HEK293 (cell line): ENCODE measurements at regions not wholly inside any gene's neighbourhood (a gene's known extent, or its start where the extent isn't known, plus 50 kb on each side); places are given as distances from the start of the nearest gene placed in this dataset.

ENCODE experiments used
- CTCF ChIA-PET: fragments of 350-600 bp; formaldehyde crosslinking; extraction: SDS; loops from one replicate; lab custom pipeline; 2021; ENCODE audit warnings: antibody characterized with exemption; lab: Yijun Ruan, JAX
- POLR2A ChIA-PET: fragments of 300-600 bp; formaldehyde crosslinking; extraction: SDS; loops from one replicate; lab custom pipeline; 2020; ENCODE audit warnings: antibody characterized with exemption, inconsistent platforms; lab: Yijun Ruan, JAX
- H3K27ac ChIP-seq: fragments of 200-500 bp; sonication (Bioruptor generic); 2 replicates; pipeline ENCODE4 v1.5.1; 2014; ENCODE audit warnings: low read depth, low read length, control low read depth, inconsistent platforms; ENCODE audit errors: extremely low read depth
- H3K36me3 ChIP-seq, 2 experiments: fragments of 200-500 bp in 1 of 2; sonication (Bioruptor generic) in 1 of 2; 1 replicate in 1 of 2; 2 replicates in 1 of 2; pipeline ENCODE4 v1.5.1; 2014 to 2017; ENCODE audit warnings: inconsistent platforms in 2 of 2, low read length in 2 of 2; ENCODE audit not compliant: control insufficient read depth in 2 of 2, insufficient read depth in 1 of 2
- H3K4me1 ChIP-seq: fragments of 200-500 bp; sonication (Bioruptor generic); 2 replicates; pipeline ENCODE4 v1.5.1; 2014; ENCODE audit warnings: mild to moderate bottlenecking, low read length, inconsistent platforms; ENCODE audit not compliant: control insufficient read depth, insufficient read depth
- H3K4me3 ChIP-seq: 2 replicates; pipeline ENCODE4 v1.5.1; 2011; ENCODE audit warnings: low read depth, mild to moderate bottlenecking, control low read depth, low read length, moderate library complexity
- H3K9me3 ChIP-seq: fragments of 200-500 bp; sonication (Bioruptor generic); 2 replicates; pipeline ENCODE4 v1.5.1; 2014; ENCODE audit warnings: low read depth, low read length, inconsistent platforms; ENCODE audit not compliant: control insufficient read depth, insufficient read depth
- HOXD13 ChIP-seq: sonication (generic); formaldehyde crosslinking; IDR thresholded peaks from 2 replicates; pipeline ENCODE4 v1.8.0; 2022; ENCODE audit warnings: missing genetic modification reagents, borderline replicate concordance
- MEIS1 ChIP-seq: sonication (generic); formaldehyde crosslinking; IDR thresholded peaks from 2 replicates; pipeline ENCODE4 v1.8.1; 2022; ENCODE audit warnings: missing genetic modification reagents, mild to moderate bottlenecking, borderline replicate concordance
- MYNN ChIP-seq: fragments of 450-650 bp; formaldehyde crosslinking; IDR thresholded peaks from 2 replicates; pipeline ENCODE4 v1.5.1; 2016; ENCODE audit warnings: missing biosample characterization, missing genetic modification characterization, borderline replicate concordance
- SCRT1 ChIP-seq: fragments of 450-650 bp; formaldehyde crosslinking; IDR thresholded peaks from 2 replicates; pipeline ENCODE4 v1.5.1; 2016; ENCODE audit warnings: missing biosample characterization, missing genetic modification characterization, borderline replicate concordance
- SCRT2 ChIP-seq: fragments of 450-650 bp; formaldehyde crosslinking; IDR thresholded peaks from 2 replicates; pipeline ENCODE4 v1.5.1; 2016; ENCODE audit warnings: missing biosample characterization, missing genetic modification characterization
- YY1 ChIP-seq: fragments of 450-650 bp; formaldehyde crosslinking; IDR thresholded peaks from 2 replicates; pipeline ENCODE4 v1.5.1; 2018; ENCODE audit warnings: missing biosample characterization, missing genetic modification characterization
- ZBTB1 ChIP-seq: fragments of 450-650 bp; formaldehyde crosslinking; IDR thresholded peaks from 2 replicates; pipeline ENCODE4 v1.5.1; 2016; ENCODE audit warnings: missing biosample characterization, missing genetic modification characterization
- ZBTB26 ChIP-seq: fragments of 450-650 bp; formaldehyde crosslinking; optimal IDR thresholded peaks from 2 replicates; pipeline ENCODE3; 2016; ENCODE audit warnings: missing biosample characterization, mild to moderate bottlenecking, missing genetic modification characterization
- ZBTB48 ChIP-seq: fragments of 450-650 bp; formaldehyde crosslinking; IDR thresholded peaks from 2 replicates; pipeline ENCODE4 v1.5.1; 2016; ENCODE audit warnings: missing biosample characterization, missing genetic modification characterization
- ZBTB49 ChIP-seq: fragments of 450-650 bp; formaldehyde crosslinking; IDR thresholded peaks from 2 replicates; pipeline ENCODE4 v1.5.1; 2016; ENCODE audit warnings: missing biosample characterization, missing genetic modification characterization, low read depth
- ZFP37 ChIP-seq: fragments of 450-650 bp; formaldehyde crosslinking; IDR thresholded peaks from 2 replicates; pipeline ENCODE4 v1.5.1; 2016; ENCODE audit warnings: missing biosample characterization, missing genetic modification characterization
- ZNF114 ChIP-seq: fragments of 450-650 bp; formaldehyde crosslinking; IDR thresholded peaks from 2 replicates; pipeline ENCODE4 v1.5.0; 2017; ENCODE audit warnings: missing biosample characterization, missing genetic modification characterization
- ZNF133 ChIP-seq: fragments of 450-650 bp; formaldehyde crosslinking; IDR thresholded peaks from 2 replicates; pipeline ENCODE4 v1.5.1; 2016; ENCODE audit warnings: missing biosample characterization, missing genetic modification characterization
- ZNF140 ChIP-seq: fragments of 450-650 bp; formaldehyde crosslinking; IDR thresholded peaks from 2 replicates; pipeline ENCODE4 v1.5.1; 2016; ENCODE audit warnings: missing biosample characterization, missing genetic modification characterization
- ZNF157 ChIP-seq: fragments of 450-650 bp; formaldehyde crosslinking; IDR thresholded peaks from 2 replicates; pipeline ENCODE4 v1.5.1; 2016; ENCODE audit warnings: missing biosample characterization, missing genetic modification characterization
- ZNF18 ChIP-seq: fragments of 450-650 bp; formaldehyde crosslinking; IDR thresholded peaks from 2 replicates; pipeline ENCODE4 v1.5.1; 2016; ENCODE audit warnings: missing biosample characterization, missing genetic modification characterization
- ZNF239 ChIP-seq: fragments of 450-650 bp; formaldehyde crosslinking; IDR thresholded peaks from 2 replicates; pipeline ENCODE4 v1.5.1; 2016; ENCODE audit warnings: missing biosample characterization, missing genetic modification characterization
- ZNF302 ChIP-seq: fragments of 450-650 bp; formaldehyde crosslinking; IDR thresholded peaks from 2 replicates; pipeline ENCODE4 v1.5.1; 2016; ENCODE audit warnings: missing biosample characterization, missing genetic modification characterization, low read depth
- ZNF366 ChIP-seq: fragments of 450-650 bp; formaldehyde crosslinking; conservative IDR thresholded peaks from 2 replicates; pipeline ENCODE4 v1.5.1; 2016; ENCODE audit warnings: missing biosample characterization, missing genetic modification characterization
- ZNF488 ChIP-seq: fragments of 450-650 bp; formaldehyde crosslinking; IDR thresholded peaks from 2 replicates; pipeline ENCODE4 v1.5.1; 2016; ENCODE audit warnings: missing biosample characterization, missing genetic modification characterization
- ZNF561 ChIP-seq: fragments of 450-650 bp; IDR thresholded peaks from 2 replicates; pipeline ENCODE4 v1.5.1; 2018; ENCODE audit warnings: missing biosample characterization, missing genetic modification characterization, borderline replicate concordance
- ZNF600 ChIP-seq: fragments of 450-650 bp; formaldehyde crosslinking; IDR thresholded peaks from 2 replicates; pipeline ENCODE4 v1.5.1; 2016; ENCODE audit warnings: missing biosample characterization, missing genetic modification characterization
- ZNF626 ChIP-seq: fragments of 450-650 bp; sonication (Bioruptor Pico); formaldehyde crosslinking; IDR thresholded peaks from 2 replicates; pipeline ENCODE4 v1.5.1; 2018; ENCODE audit warnings: missing biosample characterization, missing genetic modification characterization, inconsistent platforms
- ZNF660 ChIP-seq: fragments of 450-650 bp; IDR thresholded peaks from 2 replicates; pipeline ENCODE4 v1.5.1; 2018; ENCODE audit warnings: missing biosample characterization, mild to moderate bottlenecking, missing genetic modification characterization
- ZNF670 ChIP-seq: fragments of 450-650 bp; formaldehyde crosslinking; IDR thresholded peaks from 2 replicates; pipeline ENCODE4 v1.5.1; 2016; ENCODE audit warnings: missing biosample characterization, missing genetic modification characterization, low read depth
- TF ChIP-seq, protein P1 (sequence below): fragments of 450-650 bp; formaldehyde crosslinking; IDR thresholded peaks from 2 replicates; pipeline ENCODE4 v1.5.1; 2016; ENCODE audit warnings: missing biosample characterization, missing genetic modification characterization

DNA sequence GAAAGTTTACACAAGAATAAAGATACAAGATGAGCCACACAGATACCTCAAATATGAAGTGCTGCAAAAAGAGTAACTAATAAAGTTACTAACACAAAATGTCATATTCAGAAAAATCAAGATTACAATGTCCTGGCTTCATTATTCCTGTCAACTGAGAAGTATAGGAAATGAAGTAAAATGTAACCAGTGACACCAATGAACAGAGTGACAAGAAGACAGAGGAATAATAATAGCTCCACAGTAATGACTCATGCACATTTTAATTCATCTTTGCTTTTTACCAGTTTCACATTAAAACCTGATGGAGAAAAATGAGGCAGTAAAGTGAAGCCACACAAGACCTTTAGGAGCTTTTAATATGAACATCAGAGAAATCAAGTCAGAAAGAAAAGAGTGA lies 214.1 kb downstream of the ZBBX start (continued):
- TF ChIP-seq ZBTB49 = no peak
- no peak for TF ChIP-seq YY1
- no peak for TF ChIP-seq ZBTB26 (tag by site-specific recombination)

DNA sequence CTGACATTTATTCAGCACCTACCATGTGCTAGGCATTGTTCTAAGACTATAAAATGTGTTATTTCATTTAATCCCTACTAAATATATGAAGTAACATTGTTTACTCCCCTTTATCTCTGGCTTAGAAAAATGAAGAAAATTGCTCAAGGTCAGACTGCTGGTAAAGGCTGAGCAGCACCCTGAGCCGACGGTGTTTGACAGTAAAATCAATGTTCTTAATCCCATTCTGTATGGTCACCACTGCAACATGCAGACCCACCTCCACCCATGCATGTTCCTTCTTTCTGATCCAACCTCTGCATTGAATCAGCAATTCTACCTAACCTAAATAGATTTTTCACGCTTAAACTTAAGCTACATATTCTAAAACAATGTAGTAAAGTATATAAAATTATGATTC lies 216.5 kb downstream of the ZBBX start:
- Histone ChIP-seq H3K4me3 (no peak overlapping the region), H3K27ac (no peak overlapping the region), H3K4me1 (no peaks in the 10 kb centered on the region), H3K36me3 (no peaks in the 10 kb centered on the region), H3K9me3 (no peaks in the 10 kb centered on the region)
- ChIA-PET CTCF (no interaction called here), POLR2A (no interaction called here)
- TF ChIP-seq ZBTB48 (tag by site-specific recombination) = no peak
- TF ChIP-seq ZNF140 (tag by site-specific recombination) = no peak
- no peak for TF ChIP-seq ZNF157
- no peak for TF ChIP-seq SCRT1 (tag by site-specific recombination)
- no peak for TF ChIP-seq ZNF239 (tag by site-specific recombination)
- no peak for TF ChIP-seq ZFP37
- no peak for TF ChIP-seq ZBTB1 (tag by site-specific recombination)
- no peak for TF ChIP-seq ZNF18 (tag by site-specific recombination)
- TF ChIP-seq, protein P1, sequence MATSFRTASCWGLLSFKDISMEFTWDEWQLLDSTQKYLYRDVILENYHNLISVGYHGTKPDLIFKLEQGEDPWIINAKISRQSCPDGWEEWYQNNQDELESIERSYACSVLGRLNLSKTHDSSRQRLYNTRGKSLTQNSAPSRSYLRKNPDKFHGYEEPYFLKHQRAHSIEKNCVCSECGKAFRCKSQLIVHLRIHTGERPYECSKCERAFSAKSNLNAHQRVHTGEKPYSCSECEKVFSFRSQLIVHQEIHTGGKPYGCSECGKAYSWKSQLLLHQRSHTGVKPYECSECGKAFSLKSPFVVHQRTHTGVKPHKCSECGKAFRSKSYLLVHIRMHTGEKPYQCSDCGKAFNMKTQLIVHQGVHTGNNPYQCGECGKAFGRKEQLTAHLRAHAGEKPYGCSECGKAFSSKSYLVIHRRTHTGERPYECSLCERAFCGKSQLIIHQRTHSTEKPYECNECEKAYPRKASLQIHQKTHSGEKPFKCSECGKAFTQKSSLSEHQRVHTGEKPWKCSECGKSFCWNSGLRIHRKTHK = no peak
- TF ChIP-seq ZNF561 (tag by site-specific recombination) = no peak
- TF ChIP-seq ZNF670 (tag by site-specific recombination) = no peak
- no peak for TF ChIP-seq ZNF133

DNA sequence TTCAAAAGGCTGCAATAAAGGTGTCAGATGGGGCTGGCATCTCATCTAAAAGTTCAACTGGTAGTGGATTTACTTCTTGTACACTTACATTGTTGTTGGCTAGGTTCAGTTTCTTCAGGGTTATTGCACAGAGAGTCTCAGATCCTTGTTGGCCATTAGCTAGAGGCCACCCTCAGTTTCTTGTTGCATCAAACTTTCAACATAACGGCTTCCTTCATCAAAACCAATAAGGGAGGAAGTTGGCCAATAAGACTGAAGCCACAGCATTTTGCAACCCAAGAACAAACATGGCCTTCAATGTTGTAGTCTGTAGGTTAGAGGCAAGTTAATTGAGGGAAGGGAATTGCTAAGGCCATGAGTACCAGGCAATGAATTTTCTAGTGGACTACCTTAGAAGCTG lies 218.0 kb downstream of the ZBBX start:
- Histone ChIP-seq H3K4me3 (no peak overlapping the region), H3K4me1 (no peaks in the 10 kb centered on the region), H3K36me3 (no peaks in the 10 kb centered on the region), H3K9me3 (no peaks in the 10 kb centered on the region), H3K27ac (no peak overlapping the region)
- POLR2A ChIA-PET = no interaction called here
- CTCF ChIA-PET = no interaction called here
- TF ChIP-seq HOXD13 (no peak), ZNF488 (tag by site-specific recombination) (no peak), SCRT2 (tag by site-specific recombination) (no peak), ZNF239 (tag by site-specific recombination) (no peak), MYNN (tag by site-specific recombination) (no peak), ZNF302 (tag by site-specific recombination) (no peak), ZNF561 (tag by site-specific recombination) (no peak), ZBTB49 (no peak), ZNF660 (no peak), ZNF114 (no peak), ZNF600 (no peak), ZNF626 (tag by site-specific recombination) (no peak), MEIS1 (CRISPR knock-in tag) (no peak), ZNF366 (tag by site-specific recombination) (no peak)
